ENCODE measurements at regions not wholly inside any gene's neighbourhood (a gene's known extent, or its start where the extent isn't known, plus 50 kb on each side); places are given as distances from the start of the nearest gene placed in this dataset.

GRCh38 chr2:62379566-62379965 lies 126.4 kb downstream of the TMEM17 start:
- TF ChIP-seq, protein P1, sequence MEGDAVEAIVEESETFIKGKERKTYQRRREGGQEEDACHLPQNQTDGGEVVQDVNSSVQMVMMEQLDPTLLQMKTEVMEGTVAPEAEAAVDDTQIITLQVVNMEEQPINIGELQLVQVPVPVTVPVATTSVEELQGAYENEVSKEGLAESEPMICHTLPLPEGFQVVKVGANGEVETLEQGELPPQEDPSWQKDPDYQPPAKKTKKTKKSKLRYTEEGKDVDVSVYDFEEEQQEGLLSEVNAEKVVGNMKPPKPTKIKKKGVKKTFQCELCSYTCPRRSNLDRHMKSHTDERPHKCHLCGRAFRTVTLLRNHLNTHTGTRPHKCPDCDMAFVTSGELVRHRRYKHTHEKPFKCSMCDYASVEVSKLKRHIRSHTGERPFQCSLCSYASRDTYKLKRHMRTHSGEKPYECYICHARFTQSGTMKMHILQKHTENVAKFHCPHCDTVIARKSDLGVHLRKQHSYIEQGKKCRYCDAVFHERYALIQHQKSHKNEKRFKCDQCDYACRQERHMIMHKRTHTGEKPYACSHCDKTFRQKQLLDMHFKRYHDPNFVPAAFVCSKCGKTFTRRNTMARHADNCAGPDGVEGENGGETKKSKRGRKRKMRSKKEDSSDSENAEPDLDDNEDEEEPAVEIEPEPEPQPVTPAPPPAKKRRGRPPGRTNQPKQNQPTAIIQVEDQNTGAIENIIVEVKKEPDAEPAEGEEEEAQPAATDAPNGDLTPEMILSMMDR (IDR thresholded peaks at IDR 0.05; ENCODE audit: insufficient read depth, low read depth, low read length, missing control alignments), result no peak
- DNase-seq (ENCODE audit: low read depth), result no peak
- no peak overlapping the region for H3K4me3 ChIP-seq (ENCODE audit: low read depth, low read length)

- TF ChIP-seq, protein P1 (IDR thresholded peaks at IDR 0.05; ENCODE audit: insufficient read depth, low read depth, low read length, missing control alignments), result no peak
- no peak overlapping the region for H3K4me3 ChIP-seq (ENCODE audit: low read depth, low read length)
- no peak for DNase-seq (ENCODE audit: low read depth)
Measured at GRCh38 chr2:62375113-62375420, 130.9 kb downstream of the TMEM17 start.

DNA sequence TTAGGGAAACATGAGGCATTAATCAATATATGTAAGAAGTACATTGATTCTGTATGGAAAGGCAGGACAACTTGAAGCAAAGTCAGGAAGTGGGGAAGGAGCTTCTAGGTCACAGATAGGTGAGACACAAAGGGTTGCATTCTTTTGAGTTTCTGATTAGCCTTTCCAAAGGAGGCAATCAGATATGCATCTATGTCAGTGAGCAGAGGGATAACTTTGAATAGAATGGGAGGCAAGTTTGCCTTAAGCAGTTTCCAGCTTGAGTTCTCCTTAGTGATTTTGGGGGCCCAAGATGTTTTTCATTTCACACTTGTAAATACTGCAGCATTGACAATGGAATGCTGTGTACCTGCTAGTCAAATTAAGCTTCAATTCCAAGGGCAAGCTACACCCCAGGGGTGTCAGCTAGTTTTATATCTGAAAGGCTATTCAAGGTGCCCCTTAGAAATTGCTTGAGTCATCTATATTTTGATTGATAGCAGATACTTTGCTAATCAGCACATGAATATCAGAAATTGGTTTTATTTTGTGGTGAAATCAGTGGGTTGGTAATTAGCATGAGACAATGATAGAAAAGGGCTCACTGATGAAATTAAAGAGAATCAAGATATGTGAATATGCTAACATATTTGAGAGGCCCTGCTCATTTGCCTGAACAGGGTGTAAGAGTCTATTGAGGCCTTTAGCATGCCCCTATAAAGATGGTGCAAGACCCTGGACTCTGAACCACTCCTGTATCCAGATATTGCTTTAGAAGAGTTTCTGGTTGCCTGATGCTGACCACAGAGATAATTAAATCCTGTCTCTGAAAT lies 131.5 kb downstream of the TMEM17 start:
- no peak overlapping the region for H3K4me3 ChIP-seq (ENCODE audit: low read depth, low read length)

GRCh38 chr2:62372824-62373223 lies 133.2 kb downstream of the TMEM17 start:
- DNase-seq (ENCODE audit: low read depth), result no peak
- H3K4me3 ChIP-seq (ENCODE audit: low read depth, low read length), result no peak overlapping the region
- TF ChIP-seq, protein P1 (IDR thresholded peaks at IDR 0.05; ENCODE audit: insufficient read depth, low read depth, low read length, missing control alignments), result no peak

More for the DNA sequence above, 131.5 kb downstream of the TMEM17 start:
- no peak for DNase-seq (ENCODE audit: low read depth)
- TF ChIP-seq, protein P1 (IDR thresholded peaks at IDR 0.05; ENCODE audit: insufficient read depth, low read depth, low read length, missing control alignments), result no peak

- H3K4me3 ChIP-seq (ENCODE audit: low read depth, low read length), result no peak overlapping the region
- TF ChIP-seq, protein P1 (IDR thresholded peaks at IDR 0.05; ENCODE audit: insufficient read depth, low read depth, low read length, missing control alignments), result no peak
- DNase-seq (ENCODE audit: low read depth), result no peak
Measured at GRCh38 chr2:62370321-62371250, 135.4 kb downstream of the TMEM17 start.

- DNase-seq (ENCODE audit: low read depth), result no peak
- TF ChIP-seq, protein P1 (IDR thresholded peaks at IDR 0.05; ENCODE audit: insufficient read depth, low read depth, low read length, missing control alignments), result no peak
- no peak overlapping the region for H3K4me3 ChIP-seq (ENCODE audit: low read depth, low read length)
Measured at GRCh38 chr2:62369541-62370202, 136.3 kb downstream of the TMEM17 start.

All from GM12865 (cell line).